ENCODE measurements at regions not wholly inside any gene's neighbourhood (a gene's known extent, or its start where the extent isn't known, plus 50 kb on each side); places are given as distances from the start of the nearest gene placed in this dataset.

DNA sequence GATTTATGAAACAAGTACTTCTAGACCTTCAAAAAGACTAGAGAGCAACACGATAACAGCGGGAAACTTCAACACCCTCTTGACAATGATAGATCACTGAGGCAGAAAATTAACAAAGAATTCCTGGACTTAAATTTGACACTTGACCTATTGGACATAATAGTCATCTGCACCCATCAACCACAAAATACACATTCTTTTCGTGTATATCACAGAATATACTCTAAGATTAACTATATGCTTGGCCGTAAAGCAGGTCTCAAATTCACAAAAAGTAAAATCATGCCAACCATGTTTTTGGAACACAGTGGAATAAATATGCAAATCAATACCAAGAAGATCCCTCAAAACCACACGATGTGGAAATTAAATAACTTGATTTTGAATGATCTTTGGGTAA lies 559.4 kb downstream of the DNAH5 start:
- ATAC-seq: no peak
- TF ChIP-seq ISL1 (CRISPR knock-in tag; IDR thresholded peaks at IDR 0.05) (no peak), ZNF565 (CRISPR knock-in tag; conservative IDR thresholded peaks at IDR 0.05; ENCODE audit: low read depth) (no peak), GLIS3 (CRISPR knock-in tag; IDR thresholded peaks at IDR 0.05) (no peak), SNAI2 (CRISPR knock-in tag; IDR thresholded peaks at IDR 0.05) (no peak), ZNF8 (CRISPR knock-in tag; IDR thresholded peaks at IDR 0.05) (no peak), ARNTL (CRISPR knock-in tag; IDR thresholded peaks at IDR 0.05; ENCODE audit: borderline replicate concordance, low read depth) (no peak), ZC3H10 (CRISPR knock-in tag; IDR thresholded peaks at IDR 0.05) (no peak), RARB (CRISPR knock-in tag; IDR thresholded peaks at IDR 0.05) (no peak)
- TF ChIP-seq, protein P1, sequence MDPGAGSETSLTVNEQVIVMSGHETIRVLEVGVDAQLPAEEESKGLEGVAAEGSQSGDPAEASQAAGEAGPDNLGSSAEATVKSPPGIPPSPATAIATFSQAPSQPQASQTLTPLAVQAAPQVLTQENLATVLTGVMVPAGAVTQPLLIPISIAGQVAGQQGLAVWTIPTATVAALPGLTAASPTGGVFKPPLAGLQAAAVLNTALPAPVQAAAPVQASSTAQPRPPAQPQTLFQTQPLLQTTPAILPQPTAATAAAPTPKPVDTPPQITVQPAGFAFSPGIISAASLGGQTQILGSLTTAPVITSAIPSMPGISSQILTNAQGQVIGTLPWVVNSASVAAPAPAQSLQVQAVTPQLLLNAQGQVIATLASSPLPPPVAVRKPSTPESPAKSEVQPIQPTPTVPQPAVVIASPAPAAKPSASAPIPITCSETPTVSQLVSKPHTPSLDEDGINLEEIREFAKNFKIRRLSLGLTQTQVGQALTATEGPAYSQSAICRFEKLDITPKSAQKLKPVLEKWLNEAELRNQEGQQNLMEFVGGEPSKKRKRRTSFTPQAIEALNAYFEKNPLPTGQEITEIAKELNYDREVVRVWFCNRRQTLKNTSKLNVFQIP (CRISPR knock-in tag; IDR thresholded peaks at IDR 0.05; ENCODE audit: borderline replicate concordance, low read depth): no peak

DNA sequence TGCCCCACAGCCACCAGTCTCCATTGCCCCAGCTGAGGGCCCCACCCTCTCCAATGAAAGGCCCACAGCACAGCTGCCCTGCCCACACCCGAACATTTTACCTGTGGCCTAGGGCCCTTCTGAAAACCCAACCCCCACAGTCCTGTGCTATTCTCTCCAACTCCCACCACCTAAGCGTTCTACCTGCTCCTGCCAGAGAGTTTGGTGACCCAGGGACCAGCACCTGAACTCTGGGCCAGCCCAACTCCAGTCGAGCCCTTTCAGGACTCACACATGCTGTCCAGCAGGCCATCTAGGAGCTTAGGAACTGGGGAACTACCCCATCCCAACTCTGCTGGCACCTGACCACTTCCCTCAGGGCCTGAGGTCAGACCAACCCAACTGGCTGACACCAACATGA lies 562.3 kb downstream of the DNAH5 start:
- TF ChIP-seq, protein P2, sequence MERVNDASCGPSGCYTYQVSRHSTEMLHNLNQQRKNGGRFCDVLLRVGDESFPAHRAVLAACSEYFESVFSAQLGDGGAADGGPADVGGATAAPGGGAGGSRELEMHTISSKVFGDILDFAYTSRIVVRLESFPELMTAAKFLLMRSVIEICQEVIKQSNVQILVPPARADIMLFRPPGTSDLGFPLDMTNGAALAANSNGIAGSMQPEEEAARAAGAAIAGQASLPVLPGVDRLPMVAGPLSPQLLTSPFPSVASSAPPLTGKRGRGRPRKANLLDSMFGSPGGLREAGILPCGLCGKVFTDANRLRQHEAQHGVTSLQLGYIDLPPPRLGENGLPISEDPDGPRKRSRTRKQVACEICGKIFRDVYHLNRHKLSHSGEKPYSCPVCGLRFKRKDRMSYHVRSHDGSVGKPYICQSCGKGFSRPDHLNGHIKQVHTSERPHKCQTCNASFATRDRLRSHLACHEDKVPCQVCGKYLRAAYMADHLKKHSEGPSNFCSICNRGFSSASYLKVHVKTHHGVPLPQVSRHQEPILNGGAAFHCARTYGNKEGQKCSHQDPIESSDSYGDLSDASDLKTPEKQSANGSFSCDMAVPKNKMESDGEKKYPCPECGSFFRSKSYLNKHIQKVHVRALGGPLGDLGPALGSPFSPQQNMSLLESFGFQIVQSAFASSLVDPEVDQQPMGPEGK (CRISPR knock-in tag; IDR thresholded peaks at IDR 0.05; ENCODE audit: borderline replicate concordance): no peak
- TF ChIP-seq RARB (CRISPR knock-in tag; IDR thresholded peaks at IDR 0.05): no peak
- no peak for TF ChIP-seq PPARA (CRISPR knock-in tag; IDR thresholded peaks at IDR 0.05; ENCODE audit: borderline replicate concordance)
- no peak for TF ChIP-seq ZC3H10 (CRISPR knock-in tag; IDR thresholded peaks at IDR 0.05)
- ATAC-seq: no peak

DNA sequence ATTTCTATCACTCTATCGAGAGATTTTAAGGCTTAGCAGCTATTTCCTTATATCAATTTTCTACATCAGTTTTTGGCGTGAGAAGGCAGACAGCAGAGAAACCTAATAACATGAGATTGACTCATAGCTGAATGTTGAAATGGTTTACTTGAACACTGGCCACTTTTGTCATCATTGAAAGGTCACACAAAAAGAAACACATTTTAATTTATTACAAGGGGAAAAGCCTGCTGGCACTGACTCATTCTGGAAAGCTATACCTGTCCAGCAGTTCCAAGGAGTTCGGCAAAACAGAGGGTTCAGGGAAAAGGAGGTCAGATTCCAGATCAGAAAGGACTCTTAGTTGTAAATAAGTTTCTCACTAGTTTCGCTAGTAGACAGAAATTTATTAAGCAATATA lies 566.4 kb downstream of the DNAH5 start:
- TF ChIP-seq GLIS3 (CRISPR knock-in tag; IDR thresholded peaks at IDR 0.05): no peak
- no peak for TF ChIP-seq OSR1 (CRISPR knock-in tag; IDR thresholded peaks at IDR 0.05)
- TF ChIP-seq, protein P2 (CRISPR knock-in tag; IDR thresholded peaks at IDR 0.05; ENCODE audit: borderline replicate concordance): no peak
- no peak for TF ChIP-seq ZNF565 (CRISPR knock-in tag; conservative IDR thresholded peaks at IDR 0.05; ENCODE audit: low read depth)
- TF ChIP-seq ZC3H10 (CRISPR knock-in tag; IDR thresholded peaks at IDR 0.05): no peak
- ATAC-seq: no peak

DNA sequence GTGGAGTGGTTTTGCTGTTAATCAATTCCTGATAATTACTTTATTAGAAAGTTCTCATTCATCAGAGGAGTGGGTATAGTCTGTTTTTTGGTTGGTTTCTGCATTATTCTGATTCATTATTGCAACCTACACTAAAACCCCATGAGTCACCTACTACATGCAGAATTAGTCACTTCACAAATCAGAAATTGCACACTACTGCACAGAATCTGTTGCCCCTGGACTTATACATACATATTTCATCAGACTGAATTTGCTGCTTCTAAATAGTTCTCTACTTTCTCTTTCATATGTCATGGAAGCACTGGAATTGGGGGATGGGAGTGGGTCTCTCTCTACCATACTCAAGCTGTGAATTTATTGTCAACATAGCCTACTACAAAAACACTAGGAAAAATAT lies 585.1 kb downstream of the DNAH5 start:
- TF ChIP-seq ARNTL (CRISPR knock-in tag; IDR thresholded peaks at IDR 0.05; ENCODE audit: borderline replicate concordance, low read depth) (no peak), CSDC2 (CRISPR knock-in tag; IDR thresholded peaks at IDR 0.05) (no peak), ZNF565 (CRISPR knock-in tag; conservative IDR thresholded peaks at IDR 0.05; ENCODE audit: low read depth) (no peak), SNAI2 (CRISPR knock-in tag; IDR thresholded peaks at IDR 0.05) (no peak), BACH2 (CRISPR knock-in tag; IDR thresholded peaks at IDR 0.05; ENCODE audit: borderline replicate concordance) (no peak)
- TF ChIP-seq, protein P3, sequence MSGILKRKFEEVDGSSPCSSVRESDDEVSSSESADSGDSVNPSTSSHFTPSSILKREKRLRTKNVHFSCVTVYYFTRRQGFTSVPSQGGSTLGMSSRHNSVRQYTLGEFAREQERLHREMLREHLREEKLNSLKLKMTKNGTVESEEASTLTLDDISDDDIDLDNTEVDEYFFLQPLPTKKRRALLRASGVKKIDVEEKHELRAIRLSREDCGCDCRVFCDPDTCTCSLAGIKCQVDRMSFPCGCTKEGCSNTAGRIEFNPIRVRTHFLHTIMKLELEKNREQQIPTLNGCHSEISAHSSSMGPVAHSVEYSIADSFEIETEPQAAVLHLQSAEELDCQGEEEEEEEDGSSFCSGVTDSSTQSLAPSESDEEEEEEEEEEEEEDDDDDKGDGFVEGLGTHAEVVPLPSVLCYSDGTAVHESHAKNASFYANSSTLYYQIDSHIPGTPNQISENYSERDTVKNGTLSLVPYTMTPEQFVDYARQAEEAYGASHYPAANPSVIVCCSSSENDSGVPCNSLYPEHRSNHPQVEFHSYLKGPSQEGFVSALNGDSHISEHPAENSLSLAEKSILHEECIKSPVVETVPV (CRISPR knock-in tag; IDR thresholded peaks at IDR 0.05): no peak
- ATAC-seq: no peak

DNA sequence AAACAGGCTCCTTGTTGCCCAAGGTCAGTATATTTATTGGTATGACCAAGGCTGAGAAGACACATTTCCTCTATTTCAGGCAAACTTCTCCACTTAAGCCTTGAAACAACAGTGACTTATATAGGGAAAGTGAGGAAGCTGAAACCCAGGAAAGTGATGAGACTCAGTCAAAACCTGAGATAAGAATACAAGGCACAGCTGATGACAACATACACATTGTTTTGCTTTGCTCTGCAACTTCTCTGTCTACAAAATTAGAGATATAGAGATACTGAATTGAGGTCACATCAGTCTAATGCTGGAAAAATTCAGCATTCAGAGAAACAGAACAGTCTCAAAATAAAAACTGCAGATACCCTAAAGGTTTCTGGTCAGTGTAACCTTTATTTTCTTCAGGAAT lies 586.1 kb downstream of the DNAH5 start:
- no peak for ATAC-seq
- TF ChIP-seq, protein P3 (CRISPR knock-in tag; IDR thresholded peaks at IDR 0.05): no peak
- TF ChIP-seq BACH2 (CRISPR knock-in tag; IDR thresholded peaks at IDR 0.05; ENCODE audit: borderline replicate concordance) (no peak), CSDC2 (CRISPR knock-in tag; IDR thresholded peaks at IDR 0.05) (no peak), ZFP30 (CRISPR knock-in tag; IDR thresholded peaks at IDR 0.05) (no peak), ZC3H10 (CRISPR knock-in tag; IDR thresholded peaks at IDR 0.05) (no peak), ARNTL (CRISPR knock-in tag; IDR thresholded peaks at IDR 0.05; ENCODE audit: borderline replicate concordance, low read depth) (no peak), ESRRG (CRISPR knock-in tag; IDR thresholded peaks at IDR 0.05) (no peak), GLIS3 (CRISPR knock-in tag; IDR thresholded peaks at IDR 0.05) (no peak), ZNF565 (CRISPR knock-in tag; conservative IDR thresholded peaks at IDR 0.05; ENCODE audit: low read depth) (no peak)
- TF ChIP-seq, protein P1 (CRISPR knock-in tag; IDR thresholded peaks at IDR 0.05; ENCODE audit: borderline replicate concordance, low read depth): no peak
- TF ChIP-seq, protein P4, sequence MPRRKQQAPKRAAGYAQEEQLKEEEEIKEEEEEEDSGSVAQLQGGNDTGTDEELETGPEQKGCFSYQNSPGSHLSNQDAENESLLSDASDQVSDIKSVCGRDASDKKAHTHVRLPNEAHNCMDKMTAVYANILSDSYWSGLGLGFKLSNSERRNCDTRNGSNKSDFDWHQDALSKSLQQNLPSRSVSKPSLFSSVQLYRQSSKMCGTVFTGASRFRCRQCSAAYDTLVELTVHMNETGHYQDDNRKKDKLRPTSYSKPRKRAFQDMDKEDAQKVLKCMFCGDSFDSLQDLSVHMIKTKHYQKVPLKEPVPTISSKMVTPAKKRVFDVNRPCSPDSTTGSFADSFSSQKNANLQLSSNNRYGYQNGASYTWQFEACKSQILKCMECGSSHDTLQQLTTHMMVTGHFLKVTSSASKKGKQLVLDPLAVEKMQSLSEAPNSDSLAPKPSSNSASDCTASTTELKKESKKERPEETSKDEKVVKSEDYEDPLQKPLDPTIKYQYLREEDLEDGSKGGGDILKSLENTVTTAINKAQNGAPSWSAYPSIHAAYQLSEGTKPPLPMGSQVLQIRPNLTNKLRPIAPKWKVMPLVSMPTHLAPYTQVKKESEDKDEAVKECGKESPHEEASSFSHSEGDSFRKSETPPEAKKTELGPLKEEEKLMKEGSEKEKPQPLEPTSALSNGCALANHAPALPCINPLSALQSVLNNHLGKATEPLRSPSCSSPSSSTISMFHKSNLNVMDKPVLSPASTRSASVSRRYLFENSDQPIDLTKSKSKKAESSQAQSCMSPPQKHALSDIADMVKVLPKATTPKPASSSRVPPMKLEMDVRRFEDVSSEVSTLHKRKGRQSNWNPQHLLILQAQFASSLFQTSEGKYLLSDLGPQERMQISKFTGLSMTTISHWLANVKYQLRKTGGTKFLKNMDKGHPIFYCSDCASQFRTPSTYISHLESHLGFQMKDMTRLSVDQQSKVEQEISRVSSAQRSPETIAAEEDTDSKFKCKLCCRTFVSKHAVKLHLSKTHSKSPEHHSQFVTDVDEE (CRISPR knock-in tag; IDR thresholded peaks at IDR 0.05): no peak

All from SK-N-SH treated with all-trans-retinoic acid at 6 μM for 48 hours (cell line).